ENCODE measurements at regions not wholly inside any gene's neighbourhood (a gene's known extent, or its start where the extent isn't known, plus 50 kb on each side); places are given as distances from the start of the nearest gene placed in this dataset.

- TF ChIP-seq, protein P1, sequence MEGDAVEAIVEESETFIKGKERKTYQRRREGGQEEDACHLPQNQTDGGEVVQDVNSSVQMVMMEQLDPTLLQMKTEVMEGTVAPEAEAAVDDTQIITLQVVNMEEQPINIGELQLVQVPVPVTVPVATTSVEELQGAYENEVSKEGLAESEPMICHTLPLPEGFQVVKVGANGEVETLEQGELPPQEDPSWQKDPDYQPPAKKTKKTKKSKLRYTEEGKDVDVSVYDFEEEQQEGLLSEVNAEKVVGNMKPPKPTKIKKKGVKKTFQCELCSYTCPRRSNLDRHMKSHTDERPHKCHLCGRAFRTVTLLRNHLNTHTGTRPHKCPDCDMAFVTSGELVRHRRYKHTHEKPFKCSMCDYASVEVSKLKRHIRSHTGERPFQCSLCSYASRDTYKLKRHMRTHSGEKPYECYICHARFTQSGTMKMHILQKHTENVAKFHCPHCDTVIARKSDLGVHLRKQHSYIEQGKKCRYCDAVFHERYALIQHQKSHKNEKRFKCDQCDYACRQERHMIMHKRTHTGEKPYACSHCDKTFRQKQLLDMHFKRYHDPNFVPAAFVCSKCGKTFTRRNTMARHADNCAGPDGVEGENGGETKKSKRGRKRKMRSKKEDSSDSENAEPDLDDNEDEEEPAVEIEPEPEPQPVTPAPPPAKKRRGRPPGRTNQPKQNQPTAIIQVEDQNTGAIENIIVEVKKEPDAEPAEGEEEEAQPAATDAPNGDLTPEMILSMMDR (IDR thresholded peaks at IDR 0.05; ENCODE audit: control extremely low read depth in 1 of 3, insufficient read depth in 1 of 3, low read depth in 1 of 3, low read length in 3 of 3) = no peak
- TF ChIP-seq ASH2L (IDR thresholded peaks at IDR 0.05; ENCODE audit: low read length) (no peak), TBP (IDR thresholded peaks at IDR 0.05; ENCODE audit: low read depth, low read length) (no peak), CEBPB (IDR thresholded peaks at IDR 0.05; ENCODE audit: low read depth, low read length) (no peak), TAF7 (optimal IDR thresholded peaks at IDR 0.05; ENCODE audit: borderline replicate concordance, low read depth, low read length) (no peak), EZH2 (IDR thresholded peaks at IDR 0.05; ENCODE audit: low read depth, low read length, severe bottlenecking) (no peak), SP1 (IDR thresholded peaks at IDR 0.05; ENCODE audit: low read depth, low read length) (no peak), RBBP5 (IDR thresholded peaks at IDR 0.05; ENCODE audit: borderline replicate concordance, low read depth, low read length) (no peak), MAFK (IDR thresholded peaks at IDR 0.05; ENCODE audit: low read depth, low read length) (no peak), EP300 (IDR thresholded peaks at IDR 0.05; ENCODE audit: borderline replicate concordance in 1 of 2, low read depth in 2 of 2, low read length in 2 of 2) (no peak), JUN (IDR thresholded peaks at IDR 0.05; ENCODE audit: low read depth, low read length) (no peak), CHD2 (IDR thresholded peaks at IDR 0.05; ENCODE audit: low read length) (no peak)
Observed at GRCh38 chr5:9972059-9972458, 277.6 kb downstream of the ATPSCKMT start.
